HepG2 (cell line): ENCODE measurements at regions not wholly inside any gene's neighbourhood (a gene's known extent, or its start where the extent isn't known, plus 50 kb on each side); places are given as distances from the start of the nearest gene placed in this dataset.

Experiments used
- ATRX ChIP-seq: sonication (generic); formaldehyde crosslinking; IDR thresholded peaks from 2 replicates; pipeline ENCODE4 v1.4.0; 2020; ENCODE audit warnings: missing genetic modification reagents, borderline replicate concordance
- CBFB ChIP-seq: sonication (generic); formaldehyde crosslinking; IDR thresholded peaks from 2 replicates; pipeline ENCODE4 v1.4.0; 2020; ENCODE audit warnings: missing genetic modification reagents
- CENPT ChIP-seq: sonication (generic); formaldehyde crosslinking; IDR thresholded peaks from 2 replicates; pipeline ENCODE4 v1.8.0; 2022; ENCODE audit warnings: low read depth, mild to moderate bottlenecking, moderate library complexity, missing genetic modification reagents
- DMAP1 ChIP-seq: IDR thresholded peaks from 2 replicates; pipeline ENCODE4 v1.6.1; 2016
- HCFC1 ChIP-seq: fragments of 150-350 bp; IDR thresholded peaks from 2 replicates; pipeline ENCODE4 v1.6.1; 2014; ENCODE audit warnings: low read depth, low read length
- JUND ChIP-seq: sonication (generic); formaldehyde crosslinking; IDR thresholded peaks from 2 replicates; pipeline ENCODE4 v1.8.0; 2022; ENCODE audit warnings: mild to moderate bottlenecking, missing genetic modification reagents
- KLF11 ChIP-seq: IDR thresholded peaks from 2 replicates; pipeline ENCODE4 v1.6.1; 2016; ENCODE audit warnings: missing compliant biosample characterization
- KLF13 ChIP-seq: sonication (generic); formaldehyde crosslinking; IDR thresholded peaks from 2 replicates; pipeline ENCODE4 v1.4.0; 2020; ENCODE audit warnings: mild to moderate bottlenecking, missing genetic modification reagents
- KLF6 ChIP-seq: IDR thresholded peaks from 2 replicates; pipeline ENCODE4 v1.8.0; 2016; ENCODE audit warnings: missing biosample characterization, missing genetic modification reagents
- MAFG ChIP-seq: sonication (generic); formaldehyde crosslinking; IDR thresholded peaks from 2 replicates; pipeline ENCODE4 v1.5.1; 2020; ENCODE audit warnings: mild to moderate bottlenecking, missing genetic modification reagents
- NFE2 ChIP-seq: sonication (generic); formaldehyde crosslinking; IDR thresholded peaks from 2 replicates; pipeline ENCODE4 v1.4.0; 2020; ENCODE audit warnings: missing genetic modification reagents
- NR2C2 ChIP-seq: sonication (generic); formaldehyde crosslinking; IDR thresholded peaks from 2 replicates; pipeline ENCODE4 v1.4.0; 2020; ENCODE audit warnings: missing genetic modification reagents, mild to moderate bottlenecking, moderate library complexity, borderline replicate concordance
- NR2F2 ChIP-seq: IDR thresholded peaks from 2 replicates; pipeline ENCODE4 v1.6.1; 2012; ENCODE audit warnings: low read depth, inconsistent platforms, borderline replicate concordance
- RBAK ChIP-seq: sonication (generic); formaldehyde crosslinking; IDR thresholded peaks from 2 replicates; pipeline ENCODE4 v1.5.1; 2020; ENCODE audit warnings: mild to moderate bottlenecking, missing genetic modification reagents
- REL ChIP-seq: sonication (generic); formaldehyde crosslinking; conservative IDR thresholded peaks from 2 replicates; pipeline ENCODE4 v1.8.0; 2022; ENCODE audit warnings: mild to moderate bottlenecking, missing genetic modification reagents, moderate library complexity
- SOX5 ChIP-seq: IDR thresholded peaks from 2 replicates; pipeline ENCODE4 v1.6.1; 2016; ENCODE audit warnings: borderline replicate concordance
- SRSF9 ChIP-seq: fragments of 200-400 bp; formaldehyde crosslinking; IDR thresholded peaks from 2 replicates; pipeline ENCODE4 v1.6.1; 2018; ENCODE audit warnings: borderline replicate concordance, mild to moderate bottlenecking, low read depth, low read length; ENCODE audit not compliant: insufficient read depth, poor library complexity, severe bottlenecking
- U2AF2 ChIP-seq: fragments of 200-400 bp; formaldehyde crosslinking; IDR thresholded peaks from 2 replicates; pipeline ENCODE4 v1.6.1; 2017; ENCODE audit warnings: low read depth, mild to moderate bottlenecking, low read length
- YEATS4 ChIP-seq: sonication (generic); formaldehyde crosslinking; IDR thresholded peaks from 2 replicates; pipeline ENCODE4 v1.4.0; 2020; ENCODE audit warnings: missing genetic modification reagents, borderline replicate concordance
- ZNF12 ChIP-seq: sonication (generic); formaldehyde crosslinking; IDR thresholded peaks from 2 replicates; pipeline ENCODE4 v1.5.0; 2020; ENCODE audit warnings: missing genetic modification reagents
- ZNF160 ChIP-seq: sonication (generic); formaldehyde crosslinking; IDR thresholded peaks from 2 replicates; pipeline ENCODE4 v1.8.0; 2022; ENCODE audit warnings: mild to moderate bottlenecking, inconsistent platforms, missing genetic modification reagents
- ZNF253 ChIP-seq: sonication (generic); formaldehyde crosslinking; IDR thresholded peaks from 2 replicates; pipeline ENCODE4 v1.8.0; 2022; ENCODE audit warnings: mild to moderate bottlenecking, missing genetic modification reagents, borderline replicate concordance
- ZNF44 ChIP-seq: sonication (generic); formaldehyde crosslinking; IDR thresholded peaks from 2 replicates; pipeline ENCODE4 v1.5.1; 2020; ENCODE audit warnings: mild to moderate bottlenecking, missing genetic modification reagents
- ZNF570 ChIP-seq: sonication (generic); formaldehyde crosslinking; IDR thresholded peaks from 2 replicates; pipeline ENCODE4 v1.4.0; 2020; ENCODE audit warnings: mild to moderate bottlenecking, missing genetic modification reagents, borderline replicate concordance
- ZNF605 ChIP-seq: sonication (generic); formaldehyde crosslinking; IDR thresholded peaks from 2 replicates; pipeline ENCODE4 v1.8.0; 2022; ENCODE audit warnings: mild to moderate bottlenecking, missing genetic modification reagents
- ZNF709 ChIP-seq: sonication (generic); formaldehyde crosslinking; IDR thresholded peaks from 2 replicates; pipeline ENCODE4 v1.5.0; 2020; ENCODE audit warnings: mild to moderate bottlenecking, missing genetic modification reagents
- TF ChIP-seq, protein P1 (sequence below): sonication (generic); formaldehyde crosslinking; IDR thresholded peaks from 2 replicates; pipeline ENCODE4 v1.5.0; 2020; ENCODE audit warnings: missing genetic modification reagents, mild to moderate bottlenecking, borderline replicate concordance
- TF ChIP-seq, protein P2 (sequence below): sonication (generic); formaldehyde crosslinking; IDR thresholded peaks from 2 replicates; pipeline ENCODE4 v1.5.0; 2020; ENCODE audit warnings: mild to moderate bottlenecking, missing genetic modification reagents, borderline replicate concordance
- TF ChIP-seq, protein P3 (sequence below): IDR thresholded peaks from 2 replicates; pipeline ENCODE4 v1.6.1; 2016; ENCODE audit warnings: mild to moderate bottlenecking
- TF ChIP-seq, protein P4 (sequence below): sonication (generic); formaldehyde crosslinking; conservative IDR thresholded peaks from 2 replicates; pipeline ENCODE4 v1.8.0; 2022; ENCODE audit warnings: low read depth, missing genetic modification reagents

DNA sequence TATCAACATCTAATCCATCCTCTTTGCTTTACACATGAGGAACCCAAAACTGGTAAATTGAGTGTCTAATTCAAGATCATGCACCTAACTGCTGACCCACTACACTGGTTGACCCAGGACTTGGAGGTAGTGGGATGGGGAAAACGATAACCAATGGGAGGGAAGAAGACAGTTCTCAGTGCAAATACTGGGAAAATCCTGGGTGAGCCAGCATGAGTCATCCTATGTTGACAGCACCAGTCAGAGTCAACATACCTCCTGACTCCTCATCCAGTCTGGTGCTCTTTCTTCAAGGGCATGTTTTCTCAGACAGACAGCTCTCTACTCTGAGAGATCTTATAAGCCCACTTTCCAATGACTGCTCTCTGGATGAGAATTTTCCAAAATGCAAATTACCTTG is 232.8 kb upstream of the PTGER4 start (continued):
- TF ChIP-seq NFE2 (CRISPR knock-in tag) (no peak), SOX5 (CRISPR knock-in tag) (peak; percentile 47; the same call in 1 of the 2 replicates), NR2C2 (CRISPR knock-in tag) (no peak), YEATS4 (CRISPR knock-in tag) (no peak), KLF11 (CRISPR knock-in tag) (no peak), ZNF605 (CRISPR knock-in tag) (no peak), ZNF570 (CRISPR knock-in tag) (no peak), REL (CRISPR knock-in tag) (no peak), ZNF253 (CRISPR knock-in tag) (no peak), CENPT (CRISPR knock-in tag) (no peak), ZNF709 (no peak), RBAK (CRISPR knock-in tag) (no peak), CBFB (CRISPR knock-in tag) (no peak), KLF13 (CRISPR knock-in tag) (no peak), U2AF2 (no peak), MAFG (no peak), KLF6 (CRISPR knock-in tag) (no peak), DMAP1 (CRISPR knock-in tag) (no peak), SRSF9 (no peak), ZNF44 (no peak), JUND (CRISPR knock-in tag) (peak; percentile 96), ZNF12 (CRISPR knock-in tag) (peak; percentile 71; the same call in 1 of the 2 replicates), HCFC1 (no peak), ATRX (CRISPR knock-in tag) (no peak), NR2F2 (no peak), ZNF160 (no peak)
- TF ChIP-seq, protein P1, sequence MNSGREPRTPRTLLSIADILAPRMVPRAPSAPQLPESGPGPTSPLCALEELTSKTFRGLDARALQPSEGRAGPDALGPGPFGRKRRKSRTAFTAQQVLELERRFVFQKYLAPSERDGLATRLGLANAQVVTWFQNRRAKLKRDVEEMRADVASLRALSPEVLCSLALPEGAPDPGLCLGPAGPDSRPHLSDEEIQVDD (CRISPR knock-in tag): no peak
- TF ChIP-seq, protein P2, sequence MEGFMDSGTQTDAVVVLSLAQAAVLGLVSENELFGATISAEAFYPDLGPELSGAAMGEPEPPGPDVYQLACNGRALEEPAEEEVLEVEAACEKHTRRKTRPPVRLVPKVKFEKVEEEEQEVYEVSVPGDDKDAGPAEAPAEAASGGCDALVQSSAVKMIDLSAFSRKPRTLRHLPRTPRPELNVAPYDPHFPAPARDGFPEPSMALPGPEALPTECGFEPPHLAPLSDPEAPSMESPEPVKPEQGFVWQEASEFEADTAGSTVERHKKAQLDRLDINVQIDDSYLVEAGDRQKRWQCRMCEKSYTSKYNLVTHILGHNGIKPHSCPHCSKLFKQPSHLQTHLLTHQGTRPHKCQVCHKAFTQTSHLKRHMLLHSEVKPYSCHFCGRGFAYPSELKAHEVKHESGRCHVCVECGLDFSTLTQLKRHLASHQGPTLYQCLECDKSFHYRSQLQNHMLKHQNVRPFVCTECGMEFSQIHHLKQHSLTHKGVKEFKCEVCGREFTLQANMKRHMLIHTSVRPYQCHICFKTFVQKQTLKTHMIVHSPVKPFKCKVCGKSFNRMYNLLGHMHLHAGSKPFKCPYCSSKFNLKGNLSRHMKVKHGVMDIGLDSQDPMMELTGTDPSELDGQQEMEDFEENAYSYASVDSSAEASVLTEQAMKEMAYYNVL (CRISPR knock-in tag): no peak
- TF ChIP-seq, protein P3, sequence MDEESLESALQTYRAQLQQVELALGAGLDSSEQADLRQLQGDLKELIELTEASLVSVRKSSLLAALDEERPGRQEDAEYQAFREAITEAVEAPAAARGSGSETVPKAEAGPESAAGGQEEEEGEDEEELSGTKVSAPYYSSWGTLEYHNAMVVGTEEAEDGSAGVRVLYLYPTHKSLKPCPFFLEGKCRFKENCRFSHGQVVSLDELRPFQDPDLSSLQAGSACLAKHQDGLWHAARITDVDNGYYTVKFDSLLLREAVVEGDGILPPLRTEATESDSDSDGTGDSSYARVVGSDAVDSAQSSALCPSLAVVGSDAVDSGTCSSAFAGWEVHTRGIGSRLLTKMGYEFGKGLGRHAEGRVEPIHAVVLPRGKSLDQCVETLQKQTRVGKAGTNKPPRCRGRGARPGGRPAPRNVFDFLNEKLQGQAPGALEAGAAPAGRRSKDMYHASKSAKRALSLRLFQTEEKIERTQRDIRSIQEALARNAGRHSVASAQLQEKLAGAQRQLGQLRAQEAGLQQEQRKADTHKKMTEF: 0 out of 2 replicates have a peak, but pooled peaks have one; percentile 45
- TF ChIP-seq, protein P4, sequence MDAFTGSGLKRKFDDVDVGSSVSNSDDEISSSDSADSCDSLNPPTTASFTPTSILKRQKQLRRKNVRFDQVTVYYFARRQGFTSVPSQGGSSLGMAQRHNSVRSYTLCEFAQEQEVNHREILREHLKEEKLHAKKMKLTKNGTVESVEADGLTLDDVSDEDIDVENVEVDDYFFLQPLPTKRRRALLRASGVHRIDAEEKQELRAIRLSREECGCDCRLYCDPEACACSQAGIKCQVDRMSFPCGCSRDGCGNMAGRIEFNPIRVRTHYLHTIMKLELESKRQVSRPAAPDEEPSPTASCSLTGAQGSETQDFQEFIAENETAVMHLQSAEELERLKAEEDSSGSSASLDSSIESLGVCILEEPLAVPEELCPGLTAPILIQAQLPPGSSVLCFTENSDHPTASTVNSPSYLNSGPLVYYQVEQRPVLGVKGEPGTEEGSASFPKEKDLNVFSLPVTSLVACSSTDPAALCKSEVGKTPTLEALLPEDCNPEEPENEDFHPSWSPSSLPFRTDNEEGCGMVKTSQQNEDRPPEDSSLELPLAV (CRISPR knock-in tag): no peak
